MM.1S (cell line): ENCODE measurements at regions not wholly inside any gene's neighbourhood (a gene's known extent, or its start where the extent isn't known, plus 50 kb on each side); places are given as distances from the start of the nearest gene placed in this dataset.

Experiments used
- DNase-seq: peaks from one replicate; pipeline ENCODE4 v3.0.0-alpha.2; 2015
- H2AFZ ChIP-seq: fragments of 300-600 bp; sonication (generic); 2 replicates; pipeline ENCODE4 v1.6.0; 2016; ENCODE audit warnings: antibody characterized with exemption, low read length
- H3F3A ChIP-seq: fragments of 300-600 bp; sonication (generic); 2 replicates; pipeline ENCODE4 v1.6.1; 2016; ENCODE audit warnings: mild to moderate bottlenecking, antibody characterized with exemption, low read length, moderate library complexity, mixed read lengths; ENCODE audit not compliant: insufficient read depth
- H3K27ac ChIP-seq: fragments of 300-600 bp; sonication (generic); 2 replicates; pipeline ENCODE4 v1.5.1; 2016; ENCODE audit warnings: mild to moderate bottlenecking, low read length
- H3K27me3 ChIP-seq: fragments of 300-600 bp; sonication (generic); replicated peaks from 2 replicates; pipeline ENCODE4 v1.6.0; 2016; ENCODE audit warnings: low read length; ENCODE audit not compliant: insufficient read depth
- H3K36me3 ChIP-seq: fragments of 300-600 bp; sonication (generic); replicated peaks from 2 replicates; pipeline ENCODE4 v1.6.1; 2016; ENCODE audit warnings: mild to moderate bottlenecking, low read length, mixed read lengths; ENCODE audit not compliant: insufficient read depth
- H3K4me1 ChIP-seq: fragments of 300-600 bp; sonication (generic); 2 replicates; pipeline ENCODE4 v1.6.1; 2016; ENCODE audit warnings: low read length, mixed read lengths
- H3K4me2 ChIP-seq: fragments of 300-600 bp; sonication (generic); 2 replicates; pipeline ENCODE4 v1.6.0; 2016; ENCODE audit warnings: low read depth, low read length
- H3K4me3 ChIP-seq: fragments of 300-600 bp; sonication (generic); 2 replicates; pipeline ENCODE4 v1.5.1; 2016; ENCODE audit warnings: low read length, mixed read lengths
- H3K79me2 ChIP-seq: fragments of 300-600 bp; sonication (generic); 2 replicates; pipeline ENCODE4 v1.6.1; 2016; ENCODE audit warnings: mixed run types, low read length, mixed read lengths
- H3K9ac ChIP-seq: fragments of 300-600 bp; sonication (generic); 2 replicates; pipeline ENCODE4 v1.6.1; 2016; ENCODE audit warnings: low read length, mixed read lengths
- H3K9me2 ChIP-seq: fragments of 300-600 bp; sonication (generic); replicated peaks from 2 replicates; pipeline ENCODE4 v1.6.1; 2016; ENCODE audit warnings: mild to moderate bottlenecking, low read length, mixed read lengths; ENCODE audit not compliant: insufficient read depth
- H3K9me3 ChIP-seq: fragments of 300-600 bp; sonication (generic); replicated peaks from 2 replicates; pipeline ENCODE4 v1.6.1; 2016; ENCODE audit warnings: mild to moderate bottlenecking, low read length, mixed read lengths; ENCODE audit not compliant: insufficient read depth
- H4K20me1 ChIP-seq: fragments of 300-600 bp; sonication (generic); 2 replicates; pipeline ENCODE4 v1.6.1; 2016; ENCODE audit warnings: mild to moderate bottlenecking, low read length, moderate library complexity, mixed read lengths; ENCODE audit not compliant: insufficient read depth
- CTCF ChIP-seq: fragments of 300-600 bp; sonication (generic); IDR thresholded peaks from 2 replicates; pipeline ENCODE4 v1.5.1; 2016; ENCODE audit warnings: antibody characterized with exemption, low read length, mixed read lengths
- EZH2 ChIP-seq: fragments of 300-600 bp; sonication (generic); optimal IDR thresholded peaks from 2 replicates; pipeline ENCODE3; 2017; ENCODE audit warnings: low read depth, mild to moderate bottlenecking, antibody characterized with exemption, low read length, mixed read lengths
- EZH2phosphoT487 ChIP-seq: fragments of 300-600 bp; sonication (generic); IDR thresholded peaks from 2 replicates; pipeline ENCODE4 v1.6.1; 2018; ENCODE audit warnings: antibody characterized with exemption, low read length

GRCh38 chr7:47074702-47075153 lies 507.2 kb downstream of the TNS3 start:
- Histone ChIP-seq H3K79me2 (no peaks in the 10 kb centered on the region), H3K9ac (no peak overlapping the region), H2AFZ (no peak overlapping the region), H3K36me3 (no peaks in the 10 kb centered on the region), H3K9me3 (no peaks in the 10 kb centered on the region), H4K20me1 (no peaks in the 10 kb centered on the region), H3K4me3 (no peak overlapping the region), H3K27me3 (no peaks in the 10 kb centered on the region), H3K9me2 (no peaks in the 10 kb centered on the region), H3K4me1 (no peaks in the 10 kb centered on the region), H3K27ac (no peak overlapping the region), H3F3A (no peaks in the 10 kb centered on the region), H3K4me2 (no peak overlapping the region)
- no peak for DNase-seq
- no peak for TF ChIP-seq EZH2
- no peak for TF ChIP-seq EZH2phosphoT487

DNA sequence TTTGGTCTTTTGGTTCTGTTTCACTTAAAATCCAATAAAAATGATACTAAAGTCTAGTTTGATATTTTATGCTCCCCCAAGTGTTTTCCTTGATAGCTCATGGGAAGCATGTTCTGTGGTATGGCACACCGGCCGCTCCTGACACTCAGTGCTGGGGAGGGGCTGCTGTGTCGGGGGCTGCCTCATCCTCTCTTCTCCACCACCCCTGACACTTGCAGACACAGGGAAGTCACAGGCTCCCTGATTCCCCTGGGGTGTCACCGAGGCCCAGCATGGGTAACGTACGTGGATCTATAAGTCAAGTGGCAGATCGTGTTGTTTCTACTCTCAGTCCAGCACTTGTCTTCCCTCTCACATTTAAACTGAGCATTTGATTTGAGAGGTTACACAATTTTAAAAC lies 508.6 kb downstream of the TNS3 start:
- no peak for DNase-seq
- Histone ChIP-seq H3K27me3 (no peaks in the 10 kb centered on the region), H3K4me2 (no peak overlapping the region), H3K36me3 (no peaks in the 10 kb centered on the region), H3K4me1 (no peaks in the 10 kb centered on the region), H3K9ac (no peak overlapping the region), H3K4me3 (no peak overlapping the region), H2AFZ (no peak overlapping the region), H3K9me3 (no peaks in the 10 kb centered on the region), H3K27ac (no peak overlapping the region), H3K9me2 (no peaks in the 10 kb centered on the region), H4K20me1 (no peaks in the 10 kb centered on the region), H3F3A (no peaks in the 10 kb centered on the region), H3K79me2 (no peaks in the 10 kb centered on the region)
- no peak for TF ChIP-seq CTCF
- no peak for TF ChIP-seq EZH2
- no peak for TF ChIP-seq EZH2phosphoT487

DNA sequence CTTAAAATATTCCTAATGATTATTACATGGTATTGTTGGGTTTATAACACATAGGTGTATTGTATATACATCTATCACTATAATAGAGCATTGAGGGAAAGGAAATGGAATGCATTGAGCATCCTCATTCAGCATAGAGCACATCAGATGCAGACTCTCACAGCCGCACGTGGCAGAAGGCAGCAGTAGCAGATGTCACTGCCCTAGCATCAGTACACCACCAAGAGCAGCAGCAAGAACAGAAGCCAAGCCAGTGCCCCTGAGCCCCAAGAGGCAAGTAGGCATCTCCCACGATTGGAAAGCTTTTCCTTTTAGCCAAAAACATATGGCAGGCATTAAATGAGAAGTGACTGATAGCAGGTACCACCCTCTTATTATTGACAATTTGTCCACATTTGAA lies 510.0 kb downstream of the TNS3 start:
- H3K27ac ChIP-seq, result no peak overlapping the region
- H3K4me1 ChIP-seq, result no peaks in the 10 kb centered on the region
- no peaks in the 10 kb centered on the region for H3K9me2 ChIP-seq
- H4K20me1 ChIP-seq, result no peaks in the 10 kb centered on the region
- no peaks in the 10 kb centered on the region for H3K27me3 ChIP-seq
- no peak for DNase-seq
- H3K4me3 ChIP-seq, result no peak overlapping the region
- no peak for TF ChIP-seq EZH2phosphoT487
- no peak for TF ChIP-seq EZH2
- TF ChIP-seq CTCF, result no peak
- no peak overlapping the region for H3K9ac ChIP-seq
- no peaks in the 10 kb centered on the region for H3F3A ChIP-seq
- no peak overlapping the region for H2AFZ ChIP-seq
- H3K9me3 ChIP-seq, result no peaks in the 10 kb centered on the region; the same call in 1 of the 2 replicates
- no peaks in the 10 kb centered on the region for H3K36me3 ChIP-seq
- no peak overlapping the region for H3K4me2 ChIP-seq
- no peaks in the 10 kb centered on the region for H3K79me2 ChIP-seq

DNA sequence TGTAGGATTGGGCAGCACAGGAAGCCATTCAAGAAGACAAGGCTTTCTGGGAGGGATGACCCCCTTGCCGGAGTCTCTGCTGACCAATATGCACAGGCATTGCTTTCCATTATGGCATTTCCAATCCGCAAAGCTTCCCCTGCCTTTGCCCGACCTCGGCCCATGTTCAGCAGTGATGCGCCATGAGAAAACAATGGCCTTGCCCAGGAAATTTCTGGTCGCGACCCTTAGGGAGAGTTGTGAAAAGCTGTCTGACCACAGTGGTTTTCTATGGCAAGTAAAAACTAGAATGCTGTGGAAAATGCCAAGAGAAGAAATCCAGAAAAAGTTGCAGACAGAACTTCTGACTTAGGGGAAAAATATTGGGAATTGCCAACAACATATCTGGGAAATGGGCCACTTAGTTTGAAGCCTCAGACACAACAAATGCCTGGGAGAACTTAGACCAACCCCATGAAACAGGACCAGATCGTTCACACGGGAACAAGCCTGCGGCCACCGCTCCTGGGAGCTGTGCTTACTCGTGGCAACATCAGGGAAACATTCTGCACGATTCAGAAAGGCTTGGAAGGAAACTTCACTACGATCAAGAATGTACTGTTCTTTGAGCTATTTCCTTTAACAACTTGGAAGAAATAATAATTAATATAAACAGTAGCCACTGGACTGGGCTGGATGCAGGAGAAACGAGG lies 512.4 kb downstream of the TNS3 start:
- H3K27me3 ChIP-seq, result no peaks in the 10 kb centered on the region
- no peak overlapping the region for H2AFZ ChIP-seq
- no peak for DNase-seq

More for the DNA sequence above, 512.4 kb downstream of the TNS3 start:
- Histone ChIP-seq H4K20me1 (no peaks in the 10 kb centered on the region), H3K9me2 (no peaks in the 10 kb centered on the region), H3K4me3 (no peak overlapping the region), H3K9ac (no peak overlapping the region), H3K9me3 (no peaks in the 10 kb centered on the region; the same call in 1 of the 2 replicates), H3K27ac (no peak overlapping the region), H3K4me2 (no peak overlapping the region), H3K79me2 (no peaks in the 10 kb centered on the region), H3K4me1 (no peaks in the 10 kb centered on the region), H3F3A (no peaks in the 10 kb centered on the region), H3K36me3 (no peaks in the 10 kb centered on the region)
- no peak for TF ChIP-seq CTCF
- no peak for TF ChIP-seq EZH2
- TF ChIP-seq EZH2phosphoT487, result no peak
